Dendritic cell treated with granulocyte-macrophage colony-stimulating factor and Interleukin-4, amounts not matched to agents 40 ng/mL and 50 ng/mL, for 4 days (primary cell): ENCODE measurements at regions not wholly inside any gene's neighbourhood (a gene's known extent, or its start where the extent isn't known, plus 50 kb on each side); places are given as distances from the start of the nearest gene placed in this dataset.
"Not testable (repeated sequence)": the region's sequence is repeated elsewhere in the genome, so short reads cannot be mapped to it uniquely, and the experiment has no call there.

Experiments
- H3K27ac Mint-ChIP-seq: one replicate; pipeline ENCODE4 v1.8.0; 2022; ENCODE audit warnings: mild to moderate bottlenecking, mixed read lengths
- H3K27me3 Mint-ChIP-seq: one replicate; pipeline ENCODE4 v1.8.0; 2022; ENCODE audit warnings: mild to moderate bottlenecking, mixed read lengths
- H3K36me3 Mint-ChIP-seq: one replicate; pipeline ENCODE4 v1.8.0; 2022; ENCODE audit warnings: low read depth, mixed read lengths
- H3K4me1 Mint-ChIP-seq: one replicate; pipeline ENCODE4 v1.8.0; 2022; ENCODE audit warnings: low read depth, mixed read lengths
- H3K4me3 Mint-ChIP-seq: one replicate; pipeline ENCODE4 v1.8.0; 2022; ENCODE audit warnings: mild to moderate bottlenecking, moderate library complexity, mixed read lengths
- H3K9me3 Mint-ChIP-seq: one replicate; pipeline ENCODE4 v1.8.0; 2022; ENCODE audit warnings: mixed read lengths
- intact Hi-C: fragments of 100-400 bp; cut with micrococcal nuclease; formaldehyde crosslinking; loops from one replicate; pipeline ENCODE4 v1.15.0; 2022

- intact Hi-C loops, result no loop called here
- Mint-ChIP-seq H3K36me3 (no peaks in the 10 kb centered on the region), H3K27ac (no peak overlapping the region), H3K4me3 (no peak overlapping the region), H3K9me3 (no peaks in the 10 kb centered on the region), H3K27me3 (no peaks in the 10 kb centered on the region), H3K4me1 (no peaks in the 10 kb centered on the region)
These were observed 943.0 kb downstream of the GALC start for GRCh38 chr14:87049950-87050349.

GRCh38 chr14:87046960-87047359 lies 946.0 kb downstream of the GALC start:
- intact Hi-C loops, result no loop called here
- Mint-ChIP-seq H3K4me1 (no peaks in the 10 kb centered on the region), H3K27ac (no peak overlapping the region), H3K36me3 (no peaks in the 10 kb centered on the region), H3K27me3 (no peaks in the 10 kb centered on the region), H3K4me3 (no peak overlapping the region), H3K9me3 (no peaks in the 10 kb centered on the region)

GRCh38 chr14:87045956-87046355 lies 947.0 kb downstream of the GALC start:
- Mint-ChIP-seq H3K4me1 (no peaks in the 10 kb centered on the region), H3K9me3 (peaks cover under 1% of the 10 kb centered on the region), H3K4me3 (no peak overlapping the region), H3K36me3 (no peaks in the 10 kb centered on the region), H3K27me3 (no peaks in the 10 kb centered on the region), H3K27ac (no peak overlapping the region)
- intact Hi-C loops, result no loop called here

- Mint-ChIP-seq H3K36me3 (no peaks in the 10 kb centered on the region), H3K4me3 (no peak overlapping the region), H3K4me1 (no peaks in the 10 kb centered on the region), H3K9me3 (peaks cover 8% of the 10 kb centered on the region), H3K27ac (no peak overlapping the region), H3K27me3 (no peaks in the 10 kb centered on the region)
- intact Hi-C loops, result no loop called here
These were observed 947.7 kb downstream of the GALC start for GRCh38 chr14:87045246-87045645.

- Mint-ChIP-seq H3K4me1 (no peaks in the 10 kb centered on the region), H3K4me3 (no peak overlapping the region), H3K9me3 (peaks cover 12% of the 10 kb centered on the region), H3K27me3 (no peaks in the 10 kb centered on the region), H3K27ac (no peak overlapping the region), H3K36me3 (no peaks in the 10 kb centered on the region)
- intact Hi-C loops, result no loop called here
These were observed 948.2 kb downstream of the GALC start for GRCh38 chr14:87044807-87045206.

- Mint-ChIP-seq H3K9me3 (peaks cover 18% of the 10 kb centered on the region), H3K27ac (no peak overlapping the region), H3K4me1 (no peaks in the 10 kb centered on the region), H3K4me3 (no peak overlapping the region), H3K36me3 (no peaks in the 10 kb centered on the region), H3K27me3 (no peaks in the 10 kb centered on the region)
- intact Hi-C loops, result no loop called here
These were observed 949.2 kb downstream of the GALC start for GRCh38 chr14:87043667-87044200.

GRCh38 chr14:87042354-87042753 lies 950.6 kb downstream of the GALC start:
- no peaks in the 10 kb centered on the region for H3K27me3 Mint-ChIP-seq
- H3K4me1 Mint-ChIP-seq, result no peaks in the 10 kb centered on the region
- no peak overlapping the region for H3K4me3 Mint-ChIP-seq
- H3K27ac Mint-ChIP-seq, result no peak overlapping the region
- intact Hi-C loops, result no loop called here
- H3K9me3 Mint-ChIP-seq, result peaks cover 30% of the 10 kb centered on the region
- no peaks in the 10 kb centered on the region for H3K36me3 Mint-ChIP-seq

- Mint-ChIP-seq H3K4me3 (no peak overlapping the region), H3K27ac (no peak overlapping the region), H3K4me1 (no peaks in the 10 kb centered on the region), H3K36me3 (no peaks in the 10 kb centered on the region), H3K9me3 (peaks cover 30% of the 10 kb centered on the region), H3K27me3 (no peaks in the 10 kb centered on the region)
- intact Hi-C loops, result no loop called here
These were observed 951.5 kb downstream of the GALC start for GRCh38 chr14:87041290-87042020.

GRCh38 chr14:87034680-87035079 lies 958.3 kb downstream of the GALC start:
- intact Hi-C loops, result no loop called here
- no peaks in the 10 kb centered on the region for H3K27me3 Mint-ChIP-seq
- H3K4me1 Mint-ChIP-seq, result no peaks in the 10 kb centered on the region
- no peaks in the 10 kb centered on the region for H3K36me3 Mint-ChIP-seq
- H3K9me3 Mint-ChIP-seq, result peaks cover 43% of the 10 kb centered on the region
- H3K27ac Mint-ChIP-seq, result no peak overlapping the region
- no peak overlapping the region for H3K4me3 Mint-ChIP-seq

GRCh38 chr14:87030197-87030596 lies 962.8 kb downstream of the GALC start:
- H3K9me3 Mint-ChIP-seq, result peaks cover 37% of the 10 kb centered on the region
- no peak overlapping the region for H3K27ac Mint-ChIP-seq
- no peak overlapping the region for H3K4me3 Mint-ChIP-seq
- no peaks in the 10 kb centered on the region for H3K4me1 Mint-ChIP-seq
- no peaks in the 10 kb centered on the region for H3K27me3 Mint-ChIP-seq
- intact Hi-C loops, result no loop called here
- H3K36me3 Mint-ChIP-seq, result no peaks in the 10 kb centered on the region

- intact Hi-C loops, H3K27me3 Mint-ChIP-seq, H3K27ac Mint-ChIP-seq, H3K4me3 Mint-ChIP-seq, H3K9me3 Mint-ChIP-seq, H3K36me3 Mint-ChIP-seq, H3K4me1 Mint-ChIP-seq: not testable (repeated sequence)
These were observed 972.9 kb downstream of the GALC start for GRCh38 chr14:87020106-87020505.

GRCh38 chr14:87018294-87018693 lies 974.7 kb downstream of the GALC start:
- Mint-ChIP-seq H3K9me3 (peaks cover 5% of the 10 kb centered on the region), H3K27me3 (no peaks in the 10 kb centered on the region), H3K4me3 (no peak overlapping the region), H3K4me1 (no peaks in the 10 kb centered on the region), H3K27ac (no peak overlapping the region), H3K36me3 (no peaks in the 10 kb centered on the region)
- intact Hi-C loops, result no loop called here

GRCh38 chr14:87017335-87017734 lies 975.6 kb downstream of the GALC start:
- intact Hi-C loops, result no loop called here
- Mint-ChIP-seq H3K9me3 (peaks cover 5% of the 10 kb centered on the region), H3K4me3 (no peak overlapping the region), H3K27me3 (no peaks in the 10 kb centered on the region), H3K4me1 (no peaks in the 10 kb centered on the region), H3K27ac (no peak overlapping the region), H3K36me3 (no peaks in the 10 kb centered on the region)

GRCh38 chr14:87014856-87015255 lies 978.1 kb downstream of the GALC start:
- Mint-ChIP-seq H3K4me1 (no peaks in the 10 kb centered on the region), H3K9me3 (no peaks in the 10 kb centered on the region), H3K4me3 (no peak overlapping the region), H3K36me3 (no peaks in the 10 kb centered on the region), H3K27me3 (no peaks in the 10 kb centered on the region), H3K27ac (no peak overlapping the region)
- intact Hi-C loops, result no loop called here

GRCh38 chr14:87013583-87013982 lies 979.4 kb downstream of the GALC start:
- Mint-ChIP-seq H3K4me3 (no peak overlapping the region), H3K27me3 (no peaks in the 10 kb centered on the region), H3K36me3 (no peaks in the 10 kb centered on the region), H3K27ac (no peak overlapping the region), H3K9me3 (no peaks in the 10 kb centered on the region), H3K4me1 (no peaks in the 10 kb centered on the region)
- intact Hi-C loops, result no loop called here
